Testis (tissue), 2 donors: ENCODE measurements at regions not wholly inside any gene's neighbourhood (a gene's known extent, or its start where the extent isn't known, plus 50 kb on each side); places are given as distances from the start of the nearest gene placed in this dataset.

Experiments used
- CTCF ChIP-seq, 3 experiments: fragments of 450-650 bp in 2 of 3; fragments of 200-600 bp in 1 of 3; sonication (generic) in 1 of 3; IDR thresholded peaks; one replicate each; pipeline ENCODE4 v1.5.1; 2016 to 2019; ENCODE audit warnings: antibody characterized with exemption in 3 of 3, mild to moderate bottlenecking in 2 of 3, moderate library complexity in 1 of 3
- POLR2A ChIP-seq: fragments of 450-650 bp; IDR thresholded peaks from one replicate; pipeline ENCODE4 v1.6.1; 2017; ENCODE audit warnings: antibody characterized with exemption, mild to moderate bottlenecking, moderate library complexity

GRCh38 chr1:234976861-234977680 is 151.6 kb downstream of the TOMM20 start:
- TF ChIP-seq CTCF (IDR thresholded peaks at IDR 0.05), result no peak
- TF ChIP-seq POLR2A, result no peak
